ENCODE measurements at regions not wholly inside any gene's neighbourhood (a gene's known extent, or its start where the extent isn't known, plus 50 kb on each side); places are given as distances from the start of the nearest gene placed in this dataset.

DNA sequence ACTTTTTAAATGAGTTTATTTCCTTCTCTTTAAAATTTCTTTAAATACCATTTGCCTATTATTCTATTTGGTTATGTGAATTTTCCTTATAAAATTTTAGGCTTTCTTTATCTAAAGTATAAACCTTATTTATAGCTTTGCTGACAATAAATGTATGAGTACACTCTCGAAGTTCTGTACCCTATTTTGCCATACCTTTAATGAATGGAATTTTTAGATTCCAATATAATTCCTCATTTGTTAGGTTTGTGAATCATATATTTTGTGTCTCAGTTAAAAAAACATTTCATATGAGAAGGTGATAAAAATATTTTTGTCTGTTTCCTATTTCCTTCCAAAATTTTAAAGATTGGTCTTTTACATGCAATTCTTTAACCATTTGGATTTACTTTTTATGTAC is 427.4 kb upstream of the SLC8A1 start:
- TF ChIP-seq CTCF (IDR thresholded peaks at IDR 0.05) (no peak), POLR2A (IDR thresholded peaks at IDR 0.05) (no peak)
